Ovary (tissue), 3 donors: ENCODE measurements at regions not wholly inside any gene's neighbourhood (a gene's known extent, or its start where the extent isn't known, plus 50 kb on each side); places are given as distances from the start of the nearest gene placed in this dataset.

ENCODE experiments used
- EP300 ChIP-seq: sonication (generic); formaldehyde crosslinking; IDR thresholded peaks from one replicate; pipeline ENCODE4 v1.6.1; 2017; ENCODE audit warnings: antibody characterized with exemption
- POLR2A ChIP-seq: fragments of 450-650 bp; IDR thresholded peaks from one replicate; pipeline ENCODE4 v1.6.1; 2017; ENCODE audit warnings: antibody characterized with exemption, mild to moderate bottlenecking, moderate library complexity
- TF ChIP-seq, protein P1 (sequence below), 3 donors: fragments of 450-650 bp in 2 of 3; fragments of 200-600 bp in 1 of 3; IDR thresholded peaks; one replicate each; pipeline versions ENCODE4 v1.5.1 to v1.8.0; 2016 to 2022; ENCODE audit warnings: antibody characterized with exemption in 3 of 3, mild to moderate bottlenecking in 1 of 3
- donor health status: DM: no; HTN: no; CAD: no.

DNA sequence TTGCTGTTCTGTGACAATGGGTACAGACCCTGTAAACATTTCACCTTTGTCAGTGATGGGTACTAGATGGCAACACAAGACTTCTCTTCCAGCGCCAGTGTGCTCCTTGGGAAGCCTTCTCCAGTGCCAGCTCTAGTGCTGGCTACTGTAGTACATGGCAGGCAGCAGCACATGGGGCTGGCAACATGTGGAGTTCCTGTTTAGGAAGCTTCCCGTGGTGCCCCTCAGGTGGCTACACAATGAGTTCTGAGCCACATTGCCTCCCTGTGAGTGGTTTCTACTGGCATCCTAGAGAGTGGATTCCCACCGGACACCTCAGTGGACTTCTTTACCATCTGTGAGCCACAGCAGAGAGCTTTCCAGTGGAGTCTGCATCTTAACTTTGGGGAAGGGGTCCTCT, 302.1 kb downstream of the CYRIA start:
- TF ChIP-seq, protein P1, sequence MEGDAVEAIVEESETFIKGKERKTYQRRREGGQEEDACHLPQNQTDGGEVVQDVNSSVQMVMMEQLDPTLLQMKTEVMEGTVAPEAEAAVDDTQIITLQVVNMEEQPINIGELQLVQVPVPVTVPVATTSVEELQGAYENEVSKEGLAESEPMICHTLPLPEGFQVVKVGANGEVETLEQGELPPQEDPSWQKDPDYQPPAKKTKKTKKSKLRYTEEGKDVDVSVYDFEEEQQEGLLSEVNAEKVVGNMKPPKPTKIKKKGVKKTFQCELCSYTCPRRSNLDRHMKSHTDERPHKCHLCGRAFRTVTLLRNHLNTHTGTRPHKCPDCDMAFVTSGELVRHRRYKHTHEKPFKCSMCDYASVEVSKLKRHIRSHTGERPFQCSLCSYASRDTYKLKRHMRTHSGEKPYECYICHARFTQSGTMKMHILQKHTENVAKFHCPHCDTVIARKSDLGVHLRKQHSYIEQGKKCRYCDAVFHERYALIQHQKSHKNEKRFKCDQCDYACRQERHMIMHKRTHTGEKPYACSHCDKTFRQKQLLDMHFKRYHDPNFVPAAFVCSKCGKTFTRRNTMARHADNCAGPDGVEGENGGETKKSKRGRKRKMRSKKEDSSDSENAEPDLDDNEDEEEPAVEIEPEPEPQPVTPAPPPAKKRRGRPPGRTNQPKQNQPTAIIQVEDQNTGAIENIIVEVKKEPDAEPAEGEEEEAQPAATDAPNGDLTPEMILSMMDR (IDR thresholded peaks at IDR 0.05), result no peak
- TF ChIP-seq POLR2A (no peak), EP300 (no peak)
